Mesothelial cell of epicardium (in vitro differentiated cells): ENCODE measurements at regions not wholly inside any gene's neighbourhood (a gene's known extent, or its start where the extent isn't known, plus 50 kb on each side); places are given as distances from the start of the nearest gene placed in this dataset.

Experiments used
- DNase-seq, 2 experiments: peaks; one replicate each; pipeline ENCODE4 v3.0.0; 2021; ENCODE audit warnings: low spot score in 2 of 2; ENCODE audit not compliant: unreplicated experiment in 2 of 2
- H3K27ac Mint-ChIP-seq: 2 replicates; pipeline ENCODE4 v1.8.0; 2021; ENCODE audit warnings: mixed read lengths
- H3K27me3 Mint-ChIP-seq: 2 replicates; pipeline ENCODE4 v1.8.0; 2021; ENCODE audit warnings: low read depth, mixed read lengths
- H3K36me3 Mint-ChIP-seq: 2 replicates; pipeline ENCODE4 v1.8.0; 2021; ENCODE audit warnings: mixed read lengths
- H3K4me1 Mint-ChIP-seq: 2 replicates; pipeline ENCODE4 v1.8.0; 2021; ENCODE audit warnings: mixed read lengths
- H3K4me3 Mint-ChIP-seq: 2 replicates; pipeline ENCODE4 v1.8.0; 2021; ENCODE audit warnings: mild to moderate bottlenecking, moderate library complexity, mixed read lengths
- H3K9me3 Mint-ChIP-seq: 2 replicates; pipeline ENCODE4 v1.8.0; 2021; ENCODE audit warnings: mixed read lengths
- CTCF ChIP-seq: fragments of 200-600 bp; sonication (generic); IDR thresholded peaks from one replicate; pipeline ENCODE4 v1.5.0; 2021; ENCODE audit warnings: antibody characterized with exemption; ENCODE audit not compliant: unreplicated experiment

- TF ChIP-seq CTCF, result no peak
- H3K36me3 Mint-ChIP-seq, result no peaks in the 10 kb centered on the region
- peaks cover 2% of the 10 kb centered on the region for H3K4me1 Mint-ChIP-seq
- H3K27ac Mint-ChIP-seq, result no peak overlapping the region
- no peak overlapping the region for H3K4me3 Mint-ChIP-seq
- H3K9me3 Mint-ChIP-seq, result no peaks in the 10 kb centered on the region
- no peaks in the 10 kb centered on the region for H3K27me3 Mint-ChIP-seq
- no peak for DNase-seq
Observed at GRCh38 chr20:11469795-11470435, 447.8 kb upstream of the BTBD3 start.

- H3K4me1 Mint-ChIP-seq, result no peaks in the 10 kb centered on the region
- H3K27ac Mint-ChIP-seq, result no peak overlapping the region
Observed at GRCh38 chr20:11473983-11474382, 443.7 kb upstream of the BTBD3 start.

GRCh38 chr20:11483697-11484096 lies 434.0 kb upstream of the BTBD3 start:
- Mint-ChIP-seq H3K36me3 (no peaks in the 10 kb centered on the region), H3K4me1 (no peaks in the 10 kb centered on the region), H3K27me3 (no peaks in the 10 kb centered on the region), H3K9me3 (peaks cover 9% of the 10 kb centered on the region), H3K4me3 (no peak overlapping the region), H3K27ac (no peak overlapping the region)
- DNase-seq, result no peak
- no peak for TF ChIP-seq CTCF

More at GRCh38 chr20:11473983-11474382, 443.7 kb upstream of the BTBD3 start:
- Mint-ChIP-seq H3K27me3 (no peaks in the 10 kb centered on the region), H3K9me3 (peaks cover 22% of the 10 kb centered on the region), H3K36me3 (peaks cover 4% of the 10 kb centered on the region), H3K4me3 (no peak overlapping the region)
- no peak for DNase-seq
- TF ChIP-seq CTCF, result no peak

- no peak overlapping the region for H3K27ac Mint-ChIP-seq
- no peak overlapping the region for H3K4me3 Mint-ChIP-seq
- H3K4me1 Mint-ChIP-seq, result peaks cover 3% of the 10 kb centered on the region
- DNase-seq, result no peak
- H3K9me3 Mint-ChIP-seq, result peaks cover under 1% of the 10 kb centered on the region
- no peak for TF ChIP-seq CTCF
- H3K27me3 Mint-ChIP-seq, result no peaks in the 10 kb centered on the region
- no peaks in the 10 kb centered on the region for H3K36me3 Mint-ChIP-seq
Observed at GRCh38 chr20:11484479-11484878, 433.2 kb upstream of the BTBD3 start.

GRCh38 chr20:11492386-11492785 lies 425.3 kb upstream of the BTBD3 start:
- Mint-ChIP-seq H3K27me3 (no peaks in the 10 kb centered on the region), H3K27ac (no peak overlapping the region), H3K9me3 (peaks cover 5% of the 10 kb centered on the region), H3K4me1 (peaks cover 3% of the 10 kb centered on the region), H3K36me3 (no peaks in the 10 kb centered on the region), H3K4me3 (no peak overlapping the region)
- TF ChIP-seq CTCF, result no peak
- no peak for DNase-seq

- Mint-ChIP-seq H3K4me3 (no peak overlapping the region), H3K9me3 (peaks cover 5% of the 10 kb centered on the region), H3K27ac (no peak overlapping the region), H3K36me3 (no peaks in the 10 kb centered on the region), H3K27me3 (no peaks in the 10 kb centered on the region), H3K4me1 (peaks cover 3% of the 10 kb centered on the region)
- no peak for DNase-seq
- TF ChIP-seq CTCF, result no peak
Observed at GRCh38 chr20:11492846-11493245, 424.8 kb upstream of the BTBD3 start.
